RPMI8226 (cell line): ENCODE measurements at regions not wholly inside any gene's neighbourhood (a gene's known extent, or its start where the extent isn't known, plus 50 kb on each side); places are given as distances from the start of the nearest gene placed in this dataset.

Experiments
- DNase-seq: peaks from one replicate; pipeline ENCODE4 v3.0.0-alpha.2; 2015

DNA sequence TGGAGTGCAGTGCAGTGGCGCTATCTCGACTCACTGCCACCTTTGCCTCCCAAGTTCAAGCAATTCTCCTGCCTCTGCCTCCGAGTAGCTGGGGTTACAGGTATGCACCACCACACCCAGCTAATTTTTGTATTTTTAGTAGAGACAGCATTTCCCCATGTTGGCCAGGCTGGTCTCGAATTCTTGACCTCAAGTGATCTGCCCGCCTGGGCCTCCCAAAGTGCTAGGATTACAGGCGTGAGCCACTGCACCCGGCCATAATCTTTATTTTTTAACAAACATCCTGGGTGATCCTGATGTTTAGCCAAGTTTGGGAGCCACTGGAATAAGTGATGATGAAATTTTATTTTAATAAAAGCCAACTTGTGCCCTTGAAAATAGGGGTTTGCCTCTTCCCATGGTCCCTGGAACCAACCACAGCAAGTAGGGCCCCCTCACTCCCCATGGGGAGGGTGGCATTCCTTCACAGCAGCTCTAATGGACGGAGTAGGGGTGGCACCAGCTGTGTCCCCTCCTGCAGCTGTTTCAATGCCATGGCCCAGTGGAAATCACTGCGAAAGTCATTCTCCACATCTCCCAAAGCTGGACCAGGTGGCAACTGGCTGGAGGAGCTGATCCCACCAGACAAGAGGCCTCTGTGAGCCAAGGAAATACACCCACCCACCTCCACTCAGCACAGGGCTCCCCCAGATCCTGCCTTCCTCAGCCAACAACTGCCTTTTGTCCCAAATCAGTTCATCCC, 194.8 kb downstream of the ZFP36L2 start:
- no peak for DNase-seq

GRCh38 chr2:43030551-43031307, 195.7 kb downstream of the ZFP36L2 start:
- DNase-seq = no peak

GRCh38 chr2:43029186-43029585, 197.2 kb downstream of the ZFP36L2 start:
- no peak for DNase-seq

GRCh38 chr2:43028188-43028587, 198.2 kb downstream of the ZFP36L2 start:
- no peak for DNase-seq

GRCh38 chr2:43027097-43027873, 199.1 kb downstream of the ZFP36L2 start:
- DNase-seq = no peak

GRCh38 chr2:43026426-43027096, 199.8 kb downstream of the ZFP36L2 start:
- no peak for DNase-seq

DNA sequence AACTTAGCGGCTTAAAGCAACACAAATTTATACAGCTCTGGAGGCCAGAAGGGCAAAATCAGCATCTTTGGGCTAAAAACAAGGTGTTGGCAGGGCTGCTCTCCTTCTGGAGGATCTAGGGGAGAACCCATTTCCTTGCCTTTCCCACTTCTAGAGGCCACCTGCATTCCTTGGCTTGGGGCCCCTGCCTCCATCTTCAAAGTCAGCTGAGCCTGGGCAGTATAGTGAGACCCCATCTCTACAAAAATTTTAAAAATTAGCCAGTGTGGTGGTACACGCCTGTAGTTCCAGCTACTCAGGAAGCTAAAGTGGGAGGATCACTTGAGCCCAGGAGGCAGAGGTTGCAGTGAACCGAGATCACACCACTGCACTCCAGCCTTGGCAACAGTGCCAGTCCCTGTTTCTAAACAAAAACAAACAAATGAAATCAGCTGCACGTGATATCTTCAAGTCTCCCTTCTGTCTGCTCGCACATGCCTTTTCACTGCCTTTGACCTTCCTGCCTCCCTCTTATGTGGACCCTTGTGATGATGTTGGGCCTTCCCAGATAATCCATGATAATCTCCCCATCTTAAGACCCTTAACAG, 200.6 kb downstream of the ZFP36L2 start:
- no peak for DNase-seq

DNA sequence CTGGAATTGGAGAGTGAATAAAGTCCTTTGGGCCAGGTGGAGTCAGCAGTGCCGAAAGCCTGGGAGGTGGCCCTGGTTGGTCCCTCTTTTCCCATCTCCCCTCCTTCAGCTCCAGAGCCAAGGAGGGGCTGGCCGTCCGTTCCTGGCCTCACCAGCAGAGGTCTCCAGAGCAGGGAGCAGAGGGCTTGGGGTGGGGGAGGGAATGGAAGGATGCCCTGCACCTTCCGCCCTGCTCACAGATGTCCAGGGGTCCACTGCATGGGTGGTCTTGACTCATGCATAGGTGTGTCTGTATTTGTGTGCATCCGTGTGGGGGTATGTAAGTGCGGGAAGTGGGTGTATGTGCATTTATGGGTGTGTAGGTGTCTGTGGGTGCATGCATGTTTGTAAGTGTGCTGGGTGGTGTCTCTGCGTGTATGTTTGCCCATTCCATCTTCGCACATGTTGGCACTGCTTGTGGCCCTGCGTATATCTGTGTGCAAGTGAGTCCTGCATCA, 201.8 kb downstream of the ZFP36L2 start:
- DNase-seq = peak; percentile 53

DNA sequence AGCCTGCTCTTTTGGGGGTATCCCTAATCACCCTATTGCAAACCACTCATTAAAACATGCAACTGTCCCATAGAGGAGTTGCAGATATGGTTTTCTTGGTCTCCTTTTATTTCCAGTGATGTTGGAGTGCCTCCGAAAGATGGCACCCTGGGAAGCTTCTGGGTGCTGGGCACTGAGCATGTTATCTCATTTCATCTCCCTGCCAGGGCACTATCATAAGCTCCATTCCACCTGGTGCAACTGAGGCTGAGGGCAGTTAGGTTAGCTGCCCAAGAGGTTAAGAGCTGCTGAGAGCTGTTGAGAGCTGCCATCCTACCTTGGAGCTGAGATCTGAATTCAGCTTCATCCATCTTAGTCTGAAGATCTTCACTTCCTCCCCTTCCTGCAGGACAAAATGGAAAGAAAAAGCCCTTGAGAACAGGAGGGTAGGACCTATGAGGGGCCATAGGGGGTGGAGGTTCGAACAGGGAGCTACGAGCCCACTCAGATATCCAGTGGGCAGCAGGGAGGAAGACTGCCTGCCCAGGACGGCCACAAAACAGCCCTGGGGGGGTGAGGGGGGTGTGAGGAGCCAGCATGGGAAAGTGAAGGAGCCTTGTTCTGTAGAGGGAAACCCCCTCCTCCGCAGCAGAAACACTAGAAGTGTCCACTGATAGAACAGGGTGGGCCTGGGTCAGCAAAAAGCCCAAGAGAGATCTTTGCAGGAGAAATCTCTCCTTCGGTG, 202.5 kb downstream of the ZFP36L2 start:
- DNase-seq = no peak

DNA sequence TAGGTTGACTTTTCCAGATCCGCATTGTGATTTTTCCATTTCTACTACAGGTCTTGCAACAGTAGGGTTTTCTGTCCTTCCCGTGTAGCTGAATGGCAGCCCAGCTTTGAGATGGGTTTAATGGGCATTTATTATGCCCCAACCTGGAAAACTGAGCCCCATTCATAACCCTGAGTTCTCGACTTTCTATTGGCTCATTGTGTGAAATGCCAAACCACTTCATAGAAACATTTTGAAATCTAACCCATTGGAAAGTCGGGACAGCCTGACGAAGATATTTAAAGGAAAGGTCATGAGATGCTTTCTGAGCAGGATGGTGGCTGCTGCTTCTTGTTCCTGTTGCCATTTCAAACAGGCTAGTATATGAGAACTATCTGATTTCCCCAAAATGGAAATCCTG, 203.5 kb downstream of the ZFP36L2 start:
- no peak for DNase-seq

- no peak for DNase-seq
These were observed 204.5 kb downstream of the ZFP36L2 start for GRCh38 chr2:43021791-43022509.

GRCh38 chr2:43020990-43021669, 205.3 kb downstream of the ZFP36L2 start:
- DNase-seq = no peak

GRCh38 chr2:43020296-43020695, 206.1 kb downstream of the ZFP36L2 start:
- no peak for DNase-seq

DNA sequence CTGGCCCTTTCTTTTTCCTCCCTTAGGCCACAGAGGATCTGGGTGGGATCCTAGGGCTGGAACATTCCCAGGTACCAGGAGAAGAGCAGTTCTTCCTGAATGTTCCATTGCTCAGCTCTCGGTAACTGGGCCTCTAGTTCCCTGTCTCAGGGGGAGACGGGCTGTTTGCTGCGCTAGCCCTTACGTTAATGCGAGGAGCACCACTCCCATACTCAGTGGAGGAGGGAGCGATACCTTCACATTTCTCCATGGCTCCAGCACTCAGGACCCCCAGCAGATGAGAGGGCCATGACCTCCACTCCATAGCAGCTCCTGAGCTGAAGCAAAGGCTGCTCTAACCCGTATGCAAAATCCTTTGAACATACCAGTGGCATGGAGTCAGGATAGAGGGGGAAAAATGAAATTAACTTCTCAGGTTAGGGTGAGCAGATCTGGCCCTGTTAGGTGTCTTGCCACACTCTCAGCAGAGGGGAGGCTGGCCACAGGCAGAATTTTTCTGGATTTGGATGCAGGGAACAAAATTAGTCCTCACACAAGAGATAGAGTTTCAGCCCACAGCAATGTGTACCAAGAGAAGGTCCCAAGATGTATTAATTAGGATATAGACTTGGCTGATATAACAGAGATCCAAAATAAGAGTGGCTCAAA, 206.7 kb downstream of the ZFP36L2 start:
- DNase-seq = no peak

GRCh38 chr2:43019025-43019367, 207.4 kb downstream of the ZFP36L2 start:
- no peak for DNase-seq

DNA sequence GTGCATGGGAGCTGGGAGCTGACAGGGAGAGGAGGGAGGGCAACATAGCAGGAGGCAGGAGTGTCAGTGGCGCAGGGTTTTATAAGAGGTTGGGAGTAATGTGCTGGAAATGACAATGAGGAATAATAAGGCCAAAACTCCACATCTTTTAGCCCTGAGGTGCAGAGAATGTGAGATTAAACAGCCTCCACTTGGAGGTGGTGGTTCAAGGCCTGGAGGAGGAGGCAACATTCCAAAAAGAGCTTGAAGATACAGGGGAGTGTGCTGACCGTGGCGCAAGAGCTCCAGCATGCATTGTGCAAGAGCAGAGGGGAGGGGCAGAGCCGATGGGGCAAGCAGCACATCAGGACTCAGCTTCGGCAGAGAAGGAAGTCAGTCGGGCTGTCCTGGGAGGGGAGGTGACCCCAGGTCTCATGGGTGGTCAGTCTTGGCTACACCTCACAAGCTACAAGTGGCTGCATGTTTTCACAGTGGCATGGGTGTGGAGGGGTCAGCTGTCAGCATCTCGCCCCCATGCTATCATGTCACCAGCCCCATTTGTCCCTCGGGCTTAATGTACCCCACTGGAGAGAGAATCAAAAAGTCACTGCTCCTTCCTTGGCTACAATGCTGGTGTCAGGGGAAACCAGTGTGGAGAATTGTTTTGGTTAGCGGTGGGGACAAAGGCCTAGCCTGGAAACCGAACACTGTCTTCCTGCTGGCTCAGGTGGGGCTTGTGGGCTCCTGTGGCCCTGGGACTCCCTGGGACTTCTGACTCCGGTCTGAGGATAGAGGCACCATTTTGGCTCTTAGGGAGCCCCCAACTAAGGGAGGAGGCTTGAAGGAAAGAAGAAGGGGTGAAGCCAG, 208.0 kb downstream of the ZFP36L2 start:
- DNase-seq = no peak

- no peak for DNase-seq
These were observed 212.5 kb downstream of the ZFP36L2 start for GRCh38 chr2:43013821-43014345.

DNA sequence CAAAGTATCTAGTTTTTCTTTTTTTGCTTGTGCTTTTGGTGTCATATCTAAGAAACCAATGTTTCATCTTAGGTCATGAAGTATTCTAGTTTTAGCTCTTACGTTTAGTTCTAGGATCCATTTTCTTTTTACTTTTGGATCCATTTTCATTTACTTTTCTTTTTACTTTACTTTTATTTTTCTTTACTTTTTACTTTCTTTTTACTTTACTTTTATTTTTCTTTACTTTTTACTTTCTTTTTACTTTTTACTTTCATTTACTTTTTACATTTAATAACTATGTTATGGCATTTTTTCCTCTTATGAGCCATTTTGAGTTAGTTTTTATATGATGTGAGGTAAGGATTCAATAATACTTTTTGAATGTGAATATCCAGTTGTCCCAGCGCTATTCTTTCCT, 213.4 kb downstream of the ZFP36L2 start:
- no peak for DNase-seq

DNA sequence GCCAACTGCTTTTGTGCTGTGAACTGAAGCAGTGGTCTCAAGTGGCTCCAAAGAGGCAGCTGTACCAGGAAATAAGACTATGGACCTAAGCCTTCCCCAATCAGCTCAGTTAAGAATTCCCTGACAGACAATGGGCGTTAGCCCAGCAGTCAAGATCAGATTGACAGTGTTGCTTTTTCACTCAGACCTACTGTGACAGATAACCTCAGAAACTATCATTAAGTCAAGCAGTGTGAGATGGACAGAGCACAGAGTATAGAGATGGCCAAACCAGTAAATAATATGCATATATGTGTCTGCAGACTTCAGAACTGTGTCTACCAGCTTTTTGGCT, 215.3 kb downstream of the ZFP36L2 start:
- DNase-seq = no peak
